Renal cortex interstitium (tissue), 11 donors: ENCODE measurements at regions not wholly inside any gene's neighbourhood (a gene's known extent, or its start where the extent isn't known, plus 50 kb on each side); places are given as distances from the start of the nearest gene placed in this dataset.

Source experiments
- DNase-seq, 11 donors: peaks; one replicate each; pipeline ENCODE4 v3.0.0-alpha.2; 2013; ENCODE audit warnings: low read depth in 9 of 11, low spot score in 4 of 11; ENCODE audit errors: extremely low read depth in 1 of 11

DNA sequence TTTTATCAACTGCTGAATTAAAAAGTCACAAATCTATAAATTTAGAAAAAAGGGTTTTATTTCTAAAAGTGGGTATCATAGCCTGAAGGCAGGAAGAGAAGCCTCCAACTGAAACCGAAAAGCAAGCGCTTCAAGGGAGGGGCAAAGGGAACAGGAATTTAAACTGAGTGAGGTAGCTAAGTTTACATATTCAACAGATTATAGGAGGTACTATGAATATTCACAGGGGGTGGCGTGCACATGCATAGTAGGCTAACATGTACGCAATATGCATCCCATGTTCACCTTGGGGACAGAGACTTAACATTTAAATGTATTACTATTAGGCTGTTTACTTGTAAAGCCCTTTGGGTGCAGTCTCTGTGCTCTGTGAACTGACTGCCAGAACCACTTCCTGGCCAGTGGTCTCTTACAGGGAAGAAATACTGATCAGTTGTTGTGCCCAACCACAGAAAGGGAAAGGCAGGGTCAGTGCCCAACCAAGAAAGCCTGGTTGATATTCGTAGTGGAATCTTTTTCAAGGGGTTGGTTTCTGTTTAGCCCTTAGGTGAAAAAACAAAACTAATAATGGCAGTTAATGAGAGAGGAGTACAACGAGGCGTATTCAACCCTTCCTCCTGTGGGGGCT, 168.7 kb upstream of the GALNTL6 start:
- DNase-seq: no peak

DNA sequence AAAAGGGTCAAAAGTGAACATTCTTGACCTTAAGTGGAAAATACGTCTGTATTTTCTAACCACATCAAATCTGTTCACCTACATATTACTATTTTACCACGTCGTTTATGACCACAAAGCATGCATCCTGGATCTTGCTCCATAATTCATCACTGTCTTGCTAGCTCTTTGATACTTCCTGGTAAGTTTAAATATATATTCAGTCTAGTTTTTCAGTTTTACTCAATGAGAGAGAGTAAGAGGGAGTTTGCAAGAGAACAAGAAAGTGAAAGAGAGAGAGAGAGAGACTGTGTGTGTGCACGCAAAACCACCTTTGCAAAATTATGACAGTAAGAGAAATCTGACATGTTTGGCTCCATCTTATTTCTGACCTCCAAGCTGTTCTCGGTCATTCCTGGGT, 173.7 kb upstream of the GALNTL6 start:
- no peak for DNase-seq

DNA sequence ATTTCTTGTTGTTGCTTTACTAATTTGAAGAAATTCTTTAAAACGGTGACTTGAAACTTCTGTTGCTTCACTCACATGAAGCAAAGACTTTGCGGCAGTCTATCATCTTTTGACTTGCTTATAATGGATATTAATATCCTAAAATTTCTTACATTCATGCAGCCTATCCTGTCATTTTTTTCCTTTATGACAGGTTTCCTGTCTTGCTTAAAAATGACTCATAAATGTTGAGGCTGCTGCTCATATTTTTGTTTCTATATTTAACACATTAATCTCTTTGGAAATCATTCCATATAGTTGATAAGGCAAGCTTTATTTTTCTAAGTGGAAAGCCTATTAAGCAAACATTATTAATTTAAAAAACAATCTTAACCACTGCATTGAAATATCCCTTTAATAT, 176.6 kb upstream of the GALNTL6 start:
- DNase-seq: no peak

DNA sequence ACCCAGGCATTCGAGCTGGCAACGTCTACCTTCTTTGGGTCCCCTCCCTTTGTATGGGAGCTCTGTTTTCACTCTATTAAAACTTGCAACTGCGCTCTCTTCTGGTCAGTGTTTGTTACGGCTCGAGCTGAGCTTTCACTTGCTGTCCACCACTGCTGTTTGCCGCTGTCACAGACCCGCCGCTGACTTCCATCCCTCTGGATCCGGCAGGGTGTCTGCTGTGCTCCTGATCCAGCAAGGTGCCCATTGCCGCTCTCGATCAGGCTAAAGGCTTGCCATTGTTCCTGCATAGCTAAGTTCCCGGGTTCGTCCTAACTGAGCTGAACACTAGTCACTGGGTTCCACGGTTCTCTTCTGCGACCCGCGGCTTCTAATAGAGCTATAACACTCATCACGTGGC, 183.5 kb upstream of the GALNTL6 start:
- DNase-seq: no peak

DNA sequence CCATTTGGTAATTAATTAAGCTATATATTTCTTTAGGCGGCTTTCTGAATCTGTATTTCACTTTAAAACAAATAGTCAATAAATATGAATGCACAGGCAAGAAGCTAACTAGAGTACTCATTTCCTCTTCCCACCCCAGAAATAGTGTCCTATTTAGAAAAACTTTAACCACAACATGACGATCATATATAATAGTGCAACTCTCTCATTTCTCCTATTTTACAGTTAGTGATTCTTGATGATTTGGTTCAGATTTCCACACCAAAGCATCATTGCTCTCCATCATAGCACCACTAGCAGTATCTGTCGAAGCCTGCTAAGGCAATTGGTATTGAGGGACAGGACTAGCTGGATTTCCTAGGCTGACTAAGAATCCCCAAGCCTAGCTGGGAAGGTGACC, 184.0 kb upstream of the GALNTL6 start:
- no peak for DNase-seq

DNA sequence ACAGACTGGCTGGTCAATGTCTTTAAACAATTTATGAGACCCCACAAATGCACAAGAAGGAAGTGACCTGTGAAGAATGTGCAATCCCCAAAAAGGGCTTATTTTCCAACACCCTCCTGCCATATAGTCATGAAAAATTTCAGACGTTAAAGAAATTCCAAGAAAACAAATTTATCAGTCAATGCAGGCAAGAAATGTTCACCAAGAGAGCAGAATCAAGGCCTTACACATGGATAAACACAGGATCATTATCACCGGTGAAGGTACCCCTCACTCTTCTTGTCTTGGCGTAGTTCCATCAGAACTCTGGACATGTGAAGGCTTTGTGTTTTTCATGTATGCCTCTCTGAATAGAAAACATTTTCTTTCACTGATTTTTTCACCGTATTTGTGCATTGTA, 186.7 kb upstream of the GALNTL6 start:
- no peak for DNase-seq

DNA sequence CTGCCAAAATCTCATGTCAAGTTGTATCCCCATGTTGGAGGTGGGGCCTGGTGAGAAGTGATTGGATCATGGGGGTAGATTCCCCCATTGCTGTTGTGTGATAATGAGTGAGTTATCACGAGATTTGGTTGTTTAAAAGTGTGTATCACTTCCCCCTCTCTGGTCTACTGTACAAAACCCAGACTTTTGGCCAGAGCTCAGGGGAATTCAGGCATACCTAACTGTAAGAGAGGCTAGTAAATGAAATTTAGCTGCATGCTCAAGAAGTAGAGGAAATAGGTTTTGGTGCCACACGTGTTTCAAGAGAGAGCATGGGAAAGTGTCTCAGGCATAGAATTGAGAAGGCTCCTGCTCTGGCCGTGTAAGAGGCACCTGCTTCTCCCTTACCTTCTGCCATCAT, 190.5 kb upstream of the GALNTL6 start:
- no peak for DNase-seq

DNA sequence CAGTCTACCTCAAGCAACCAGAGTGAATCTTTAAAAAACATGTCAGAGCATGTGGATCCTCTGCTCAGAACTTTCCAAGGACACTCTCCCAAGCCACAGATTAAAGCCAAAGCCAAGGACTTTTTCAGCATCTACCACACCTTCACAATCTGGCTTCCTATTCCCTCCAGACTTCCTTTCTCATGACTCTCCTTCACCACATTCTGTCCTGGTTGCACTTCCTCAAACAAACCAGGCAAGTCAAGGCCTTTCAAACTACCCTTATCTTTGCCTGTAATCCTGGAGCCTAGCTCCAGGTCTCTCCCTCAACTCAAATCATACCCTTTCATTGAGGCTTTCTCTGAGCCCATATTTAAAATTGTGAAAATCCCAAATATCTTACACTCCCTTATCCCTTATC, 191.6 kb upstream of the GALNTL6 start:
- DNase-seq: no peak

DNA sequence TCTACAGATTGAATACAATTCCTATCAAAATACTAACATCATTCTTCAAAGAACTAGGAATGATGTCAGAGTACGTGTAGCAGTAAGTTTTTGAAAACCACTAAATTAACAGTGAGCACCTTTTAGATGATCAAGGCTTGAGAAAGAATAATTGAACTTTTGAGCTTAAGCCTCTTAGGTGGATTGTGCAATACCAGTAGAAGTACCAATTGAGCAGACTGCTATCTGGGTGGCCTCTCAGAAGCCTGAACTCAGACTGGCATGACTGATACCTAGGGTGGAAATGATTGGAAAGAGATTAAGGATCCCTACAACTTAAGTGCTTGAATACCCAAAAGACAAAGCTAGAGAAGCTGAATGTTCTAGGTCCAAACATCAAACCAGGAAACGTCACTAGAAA, 200.3 kb upstream of the GALNTL6 start:
- DNase-seq: no peak

DNA sequence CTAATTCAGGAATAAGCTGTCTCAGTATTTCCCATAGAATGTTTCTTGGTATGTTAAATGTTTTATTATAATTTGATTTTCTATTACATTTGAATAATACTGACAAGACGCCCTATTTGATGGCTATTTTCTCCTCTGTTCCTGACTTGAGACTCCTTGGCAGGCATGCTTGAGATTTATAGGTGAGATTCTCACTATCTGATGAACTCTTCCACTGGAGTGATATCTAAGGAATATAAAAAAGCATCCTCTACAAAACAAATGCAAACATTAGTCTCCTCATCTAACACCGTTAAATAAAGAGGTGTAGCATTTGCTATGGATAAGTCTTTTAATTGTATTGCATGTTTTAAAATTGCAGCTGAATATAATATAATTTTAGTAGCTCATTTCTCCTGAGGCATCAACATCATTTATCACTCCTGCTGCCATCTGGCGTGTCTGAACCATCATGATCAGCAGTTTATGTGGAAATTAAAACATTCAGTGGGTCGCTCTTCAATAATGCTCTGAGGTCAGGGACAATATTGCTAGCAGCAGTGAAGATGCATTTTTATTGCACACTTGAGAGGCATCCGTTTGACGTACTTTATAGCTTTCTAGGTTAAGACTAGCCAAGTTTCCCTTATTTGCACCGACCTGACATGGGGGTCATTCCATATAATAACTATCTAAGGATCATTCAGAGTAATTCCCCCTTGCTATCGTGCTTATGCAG, 210.4 kb upstream of the GALNTL6 start:
- DNase-seq: no peak

DNA sequence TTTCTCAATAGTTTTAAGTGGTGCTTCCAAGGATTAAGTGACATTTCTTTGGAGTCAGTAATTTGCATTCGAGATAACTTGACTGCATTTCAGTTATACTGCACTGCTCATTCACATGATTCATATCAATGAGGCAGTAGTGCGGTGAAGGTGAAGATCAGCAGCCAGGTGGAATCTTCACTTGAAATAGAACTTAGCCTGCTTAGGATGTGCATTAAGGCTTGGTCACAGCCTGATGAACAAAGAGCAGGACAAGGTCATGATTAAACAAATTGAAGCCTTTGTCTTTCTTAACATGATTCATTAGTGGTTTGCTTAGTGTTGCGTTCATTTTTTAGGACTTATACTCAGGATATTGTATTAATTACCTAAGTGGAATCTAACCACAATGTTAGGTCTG, 212.1 kb upstream of the GALNTL6 start:
- no peak for DNase-seq

DNA sequence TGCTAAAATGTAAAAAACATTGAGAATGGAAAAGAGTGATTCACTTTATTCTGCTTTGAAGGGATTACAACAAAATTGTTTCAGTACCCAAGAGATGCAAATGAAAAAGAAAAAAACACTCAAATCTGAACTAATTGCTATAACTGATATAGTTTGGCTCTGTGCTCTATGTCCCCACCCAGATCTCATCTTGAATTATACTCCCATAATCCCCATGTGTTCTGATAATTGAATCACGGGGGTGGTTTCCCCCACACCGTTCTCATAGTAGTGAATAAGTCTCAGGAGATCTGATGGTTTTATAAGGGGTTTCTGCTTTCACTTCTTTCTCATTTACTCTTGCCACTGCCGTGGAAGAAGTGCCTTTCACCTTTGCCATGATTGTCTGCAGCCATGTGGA, 213.6 kb upstream of the GALNTL6 start:
- DNase-seq: no peak

DNA sequence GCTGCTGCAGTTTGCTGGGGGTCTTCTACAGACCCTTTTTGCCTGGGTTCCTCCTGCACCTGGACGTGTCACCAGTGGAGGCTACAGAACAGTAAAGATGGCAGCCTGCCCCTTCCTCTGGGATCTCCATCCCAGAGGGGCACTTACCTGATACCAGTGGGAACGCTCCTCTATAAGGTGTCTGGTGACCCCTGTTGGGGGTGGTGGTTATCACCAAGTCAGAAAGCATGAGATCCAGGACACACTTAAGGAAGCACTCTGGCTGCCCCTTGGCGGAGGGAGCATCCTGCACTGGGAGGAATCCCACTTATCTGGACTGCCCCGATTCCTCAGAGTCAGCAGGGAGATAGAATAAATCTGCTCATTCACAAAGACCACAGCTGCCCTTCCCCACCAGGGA, 218.9 kb upstream of the GALNTL6 start:
- DNase-seq: no peak

DNA sequence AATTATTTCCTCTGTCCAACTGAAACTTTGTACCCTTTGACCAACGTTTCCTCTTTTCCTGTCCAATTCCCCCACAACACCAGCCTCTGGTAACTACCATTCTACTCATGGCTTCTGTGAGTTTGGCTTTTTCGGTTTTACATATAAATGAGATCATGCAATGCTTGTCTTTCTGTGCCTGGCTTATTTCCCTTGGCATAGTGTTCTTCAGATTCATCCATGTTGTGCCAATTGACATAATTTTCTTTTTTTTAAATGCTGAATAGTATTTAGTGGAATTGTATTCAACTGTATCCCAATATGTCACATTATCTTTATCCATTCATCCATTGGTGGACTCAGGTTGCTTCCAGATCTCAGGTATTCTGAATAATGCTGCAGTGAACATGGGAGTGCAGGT, 222.5 kb upstream of the GALNTL6 start:
- no peak for DNase-seq

DNA sequence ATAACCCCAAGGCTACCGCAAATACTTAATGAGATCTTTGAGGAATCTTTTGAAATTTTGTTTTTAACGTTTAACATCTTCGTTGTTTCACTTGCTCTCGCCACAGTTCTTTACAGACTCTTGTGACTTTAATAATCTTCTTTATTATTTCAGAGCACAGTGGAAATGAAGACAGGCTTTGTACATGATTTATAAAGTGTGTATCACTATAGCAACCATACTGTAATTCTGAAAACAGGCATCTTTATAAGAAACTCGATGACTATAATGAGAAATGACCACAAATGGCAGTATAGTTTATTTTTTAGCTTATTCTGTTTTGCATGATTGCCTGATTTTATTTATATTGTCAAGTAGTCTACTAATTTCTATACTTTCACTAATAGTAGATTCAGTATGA, 224.4 kb upstream of the GALNTL6 start:
- no peak for DNase-seq

DNA sequence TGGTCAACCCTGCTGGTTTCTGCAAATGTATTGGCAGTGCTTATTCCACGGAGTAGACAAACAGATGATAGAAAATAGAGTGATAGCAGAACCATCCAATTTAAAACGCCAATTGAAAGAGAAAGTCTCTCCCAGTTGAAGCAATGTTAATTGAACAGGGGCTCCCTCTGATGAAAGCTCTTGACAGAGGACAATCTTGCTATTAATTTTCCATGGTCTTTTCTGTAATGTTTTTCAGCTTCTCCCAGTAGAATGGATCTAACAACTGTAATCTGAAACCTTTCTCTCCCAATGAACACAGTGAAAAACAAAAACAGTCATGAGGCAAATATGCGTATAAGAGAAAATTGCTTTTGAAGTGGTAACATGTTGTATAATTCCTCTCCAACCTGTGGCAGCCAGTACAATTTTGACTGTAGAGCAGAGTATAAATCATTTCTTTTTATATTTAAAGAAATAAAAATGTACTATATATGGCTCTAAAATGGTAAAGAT, 225.1 kb upstream of the GALNTL6 start:
- no peak for DNase-seq

DNA sequence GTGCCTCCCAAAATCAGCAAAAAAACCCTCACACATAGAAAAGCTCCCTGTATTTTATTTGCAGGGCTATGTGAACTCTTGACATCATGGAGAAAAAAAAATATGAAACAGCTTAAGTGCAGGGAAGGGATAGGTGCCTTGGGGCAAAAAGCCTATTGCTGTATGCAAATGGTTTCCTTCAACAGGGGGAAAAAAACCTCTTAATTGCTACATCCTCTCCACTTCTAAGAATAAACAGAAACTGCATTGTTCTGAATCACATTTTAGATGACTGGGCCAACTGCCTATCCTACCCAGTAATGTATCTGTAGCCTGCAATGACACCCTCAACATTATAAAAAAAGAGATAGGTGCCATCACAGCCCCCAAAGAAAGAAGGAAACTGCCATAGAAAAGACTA, 229.4 kb upstream of the GALNTL6 start:
- no peak for DNase-seq

DNA sequence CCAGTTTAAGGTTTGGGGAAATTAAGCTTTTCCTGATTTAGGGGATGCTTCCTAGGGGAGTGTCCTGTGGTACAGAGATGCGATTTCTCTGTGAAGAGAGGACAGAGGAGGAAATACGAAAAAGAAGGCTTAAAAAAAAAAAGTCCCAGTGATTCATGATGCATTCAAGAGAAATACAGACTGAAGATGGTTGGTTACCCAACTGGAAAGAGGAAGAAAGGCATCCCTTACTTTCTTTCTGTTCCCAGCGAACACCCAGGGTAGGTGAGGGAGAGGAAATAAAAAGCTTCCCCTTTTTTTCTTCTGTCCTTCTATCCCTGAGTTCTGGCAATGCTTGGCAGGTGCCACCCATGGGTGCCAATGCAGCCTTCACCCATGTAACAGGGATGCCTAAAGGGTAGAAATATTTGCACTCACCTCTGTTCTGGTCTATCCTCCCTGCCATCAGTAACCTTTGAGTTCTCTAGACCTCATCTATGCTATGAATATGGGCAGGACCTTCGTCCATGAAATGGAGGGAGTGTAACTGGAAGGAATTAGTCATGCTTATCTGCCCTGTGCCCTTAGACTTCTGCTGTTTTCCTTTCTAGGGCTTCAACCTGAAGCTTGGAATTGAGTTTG, 230.1 kb upstream of the GALNTL6 start:
- DNase-seq: no peak

DNA sequence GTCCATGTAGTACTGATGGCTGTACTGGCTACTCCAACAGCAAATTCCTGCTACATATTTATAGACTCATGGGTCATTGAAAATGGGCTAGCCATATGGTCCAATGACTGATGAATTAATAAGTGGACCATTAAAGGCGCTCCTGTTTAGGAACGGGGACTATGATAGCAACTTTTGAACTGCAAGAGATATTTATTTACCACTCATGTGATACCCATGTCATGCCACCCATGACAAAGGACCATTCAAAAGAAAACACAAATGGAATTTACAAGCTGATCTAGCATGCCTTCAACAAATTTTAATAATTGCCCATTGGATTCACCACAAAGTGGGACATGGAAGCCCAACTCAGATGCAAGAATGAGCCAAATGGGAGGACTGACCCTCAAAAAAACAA, 240.0 kb upstream of the GALNTL6 start:
- no peak for DNase-seq

DNA sequence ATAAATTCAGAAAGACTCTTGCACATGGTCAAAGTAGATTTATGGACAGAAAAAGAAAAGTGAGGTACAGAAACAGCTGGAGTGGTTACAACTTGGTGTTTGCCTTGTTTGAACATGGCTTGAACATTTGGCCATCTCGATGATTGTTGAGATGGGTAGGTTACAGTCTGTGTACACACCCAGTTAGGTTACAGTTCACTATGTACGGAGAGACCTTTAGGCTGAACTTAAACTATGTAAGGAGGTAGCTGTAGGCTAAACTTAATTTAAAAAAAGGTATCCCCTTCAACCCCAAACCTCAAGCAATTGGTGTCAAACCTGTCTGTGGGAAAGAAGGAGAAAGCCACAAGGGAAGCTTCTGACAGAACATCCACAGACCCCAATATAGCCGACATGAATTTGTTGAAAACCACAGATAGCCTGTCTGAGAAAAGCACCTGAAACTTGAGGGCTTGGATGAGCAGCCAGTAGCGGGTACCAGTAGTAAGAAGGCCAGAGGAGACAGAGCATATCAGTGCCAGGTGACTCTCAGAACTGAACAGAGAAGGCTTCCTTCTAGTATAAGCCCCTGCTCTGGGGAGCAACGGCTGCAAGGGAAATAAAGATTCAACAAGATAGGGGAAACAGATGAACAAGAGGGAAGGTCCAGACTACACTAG, 247.9 kb upstream of the GALNTL6 start:
- DNase-seq: no peak
